ENCODE measurements at regions not wholly inside any gene's neighbourhood (a gene's known extent, or its start where the extent isn't known, plus 50 kb on each side); places are given as distances from the start of the nearest gene placed in this dataset.

GRCh38 chr10:34024693-34025425, 690.4 kb upstream of the NRP1 start:
- Histone ChIP-seq H3K4me1 (peaks cover 0 to 4% (median 0%) of the 10 kb centered on the region in 3 donors), H3K36me3 (no peaks in the 10 kb centered on the region), H3K27me3 (no peaks in the 10 kb centered on the region), H3K27ac (peak overlapping the region in 2 of 4 donors; percentile 62), H3K4me3 (no peak overlapping the region), H3K9me3 (no peaks in the 10 kb centered on the region)
- TF ChIP-seq, protein P1, sequence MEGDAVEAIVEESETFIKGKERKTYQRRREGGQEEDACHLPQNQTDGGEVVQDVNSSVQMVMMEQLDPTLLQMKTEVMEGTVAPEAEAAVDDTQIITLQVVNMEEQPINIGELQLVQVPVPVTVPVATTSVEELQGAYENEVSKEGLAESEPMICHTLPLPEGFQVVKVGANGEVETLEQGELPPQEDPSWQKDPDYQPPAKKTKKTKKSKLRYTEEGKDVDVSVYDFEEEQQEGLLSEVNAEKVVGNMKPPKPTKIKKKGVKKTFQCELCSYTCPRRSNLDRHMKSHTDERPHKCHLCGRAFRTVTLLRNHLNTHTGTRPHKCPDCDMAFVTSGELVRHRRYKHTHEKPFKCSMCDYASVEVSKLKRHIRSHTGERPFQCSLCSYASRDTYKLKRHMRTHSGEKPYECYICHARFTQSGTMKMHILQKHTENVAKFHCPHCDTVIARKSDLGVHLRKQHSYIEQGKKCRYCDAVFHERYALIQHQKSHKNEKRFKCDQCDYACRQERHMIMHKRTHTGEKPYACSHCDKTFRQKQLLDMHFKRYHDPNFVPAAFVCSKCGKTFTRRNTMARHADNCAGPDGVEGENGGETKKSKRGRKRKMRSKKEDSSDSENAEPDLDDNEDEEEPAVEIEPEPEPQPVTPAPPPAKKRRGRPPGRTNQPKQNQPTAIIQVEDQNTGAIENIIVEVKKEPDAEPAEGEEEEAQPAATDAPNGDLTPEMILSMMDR (IDR thresholded peaks at IDR 0.05), result no peak
- TF ChIP-seq POLR2A (IDR thresholded peaks at IDR 0.05), result no peak
- 37 to 60% methylated on average over 8 to 9 of the region's 9 CpGs for WGBS, 2 donors
- intact Hi-C loops (cut with DNase I), result no loop called here
- DNase-seq, result no peak

GRCh38 chr10:34024282-34024681, 689.8 kb upstream of the NRP1 start:
- Histone ChIP-seq H3K36me3 (no peaks in the 10 kb centered on the region), H3K9me3 (no peaks in the 10 kb centered on the region), H3K27me3 (no peaks in the 10 kb centered on the region), H3K4me1 (peaks cover 0 to 4% (median 0%) of the 10 kb centered on the region in 3 donors), H3K27ac (peak overlapping the region in 1 of 4 donors; percentile 62), H3K4me3 (no peak overlapping the region)
- DNase-seq, result no peak
- intact Hi-C loops (cut with DNase I), result no loop called here
- 45 to 68% methylated on average over 3 of the region's 3 CpGs for WGBS, 2 donors
- TF ChIP-seq, protein P1 (IDR thresholded peaks at IDR 0.05), result no peak
- TF ChIP-seq POLR2A (IDR thresholded peaks at IDR 0.05), result no peak

GRCh38 chr10:34022195-34022594, 687.7 kb upstream of the NRP1 start:
- no peak for DNase-seq
- WGBS, 2 donors, result 70 to 73% methylated on average over 6 of the region's 6 CpGs
- Histone ChIP-seq H3K36me3 (no peaks in the 10 kb centered on the region), H3K4me1 (peaks cover 0 to 4% (median 0%) of the 10 kb centered on the region in 3 donors), H3K9me3 (no peaks in the 10 kb centered on the region), H3K4me3 (no peak overlapping the region), H3K27me3 (no peaks in the 10 kb centered on the region), H3K27ac (no peak overlapping the region)
- no peak for TF ChIP-seq POLR2A (IDR thresholded peaks at IDR 0.05)
- TF ChIP-seq, protein P1 (IDR thresholded peaks at IDR 0.05), result no peak
- intact Hi-C loops (cut with DNase I), result no loop called here

- Histone ChIP-seq H3K4me3 (no peak overlapping the region), H3K4me1 (no peaks in the 10 kb centered on the region), H3K27ac (no peak overlapping the region), H3K27me3 (no peaks in the 10 kb centered on the region), H3K9me3 (no peaks in the 10 kb centered on the region), H3K36me3 (no peaks in the 10 kb centered on the region)
- WGBS, 2 donors, result 82 to 88% methylated on average over 1 of the region's 1 CpG
- intact Hi-C loops (cut with DNase I), result no loop called here
- TF ChIP-seq, protein P1 (IDR thresholded peaks at IDR 0.05), result no peak
- no peak for TF ChIP-seq POLR2A (IDR thresholded peaks at IDR 0.05)
- no peak for DNase-seq
These were observed 684.3 kb upstream of the NRP1 start for GRCh38 chr10:34018784-34019183.

GRCh38 chr10:34018129-34018528, 683.7 kb upstream of the NRP1 start:
- 73 to 90% methylated on average over 5 of the region's 5 CpGs for WGBS, 2 donors
- no peak overlapping the region for H3K4me3 ChIP-seq
- intact Hi-C loops (cut with DNase I), result no loop called here

More at GRCh38 chr10:34018129-34018528, 683.7 kb upstream of the NRP1 start:
- H3K9me3 ChIP-seq, result no peaks in the 10 kb centered on the region
- no peaks in the 10 kb centered on the region for H3K4me1 ChIP-seq
- DNase-seq, result no peak
- H3K27ac ChIP-seq, result no peak overlapping the region
- TF ChIP-seq POLR2A (IDR thresholded peaks at IDR 0.05), result no peak
- TF ChIP-seq, protein P1 (IDR thresholded peaks at IDR 0.05), result no peak
- H3K36me3 ChIP-seq, result no peaks in the 10 kb centered on the region
- H3K27me3 ChIP-seq, result no peaks in the 10 kb centered on the region
